GM13977 (cell line): ENCODE measurements at regions not wholly inside any gene's neighbourhood (a gene's known extent, or its start where the extent isn't known, plus 50 kb on each side); places are given as distances from the start of the nearest gene placed in this dataset.
A peak's percentile ranks its signal among the peaks of the same experiment; 100 is the strongest.

Experiments used
- DNase-seq: peaks from one replicate; pipeline ENCODE4 v3.0.0; 2012; ENCODE audit warnings: low spot score
- CTCF ChIP-seq: IDR thresholded peaks from 2 replicates; pipeline ENCODE4 v1.5.1; 2012; ENCODE audit warnings: mild to moderate bottlenecking, control low read depth; ENCODE audit not compliant: insufficient read depth; ENCODE audit errors: extremely low read depth, missing control alignments
- in situ Hi-C: fragments of 300-500 bp; cut with MboI; formaldehyde crosslinking; loops from one replicate; pipeline ENCODE4 v1.12.0; 2022; ENCODE audit warnings: low sequenced_read_pairs, low pct_unique_long_range_greater_than_20kb, mixed read lengths, inconsistent platforms; ENCODE audit not compliant: unreplicated experiment

GRCh38 chr6:87950614-87951013 lies 97.0 kb upstream of the SPACA1 start:
- in situ Hi-C loops: no loop called here
- TF ChIP-seq CTCF: no peak
- no peak for DNase-seq

- in situ Hi-C loops: loop anchor here (25.0 kb wide), 1 partner anchor 913 kb away; no protein-coding TSS in a partner anchor
- no peak for TF ChIP-seq CTCF
- DNase-seq: no peak
Measured at GRCh38 chr6:87949194-87949593, 98.4 kb upstream of the SPACA1 start.

- no peak for DNase-seq
- in situ Hi-C loops: loop anchor here (25.0 kb wide), 1 partner anchor 916 kb away; no protein-coding TSS in a partner anchor
- TF ChIP-seq CTCF: no peak
Measured at GRCh38 chr6:87946669-87947068, 101.0 kb upstream of the SPACA1 start.

GRCh38 chr6:87945966-87946365 lies 101.7 kb upstream of the SPACA1 start:
- in situ Hi-C loops: loop anchor here (25.0 kb wide), 1 partner anchor 916 kb away; no protein-coding TSS in a partner anchor
- DNase-seq: no peak
- no peak for TF ChIP-seq CTCF

GRCh38 chr6:87945181-87945580 lies 102.5 kb upstream of the SPACA1 start:
- TF ChIP-seq CTCF: no peak
- in situ Hi-C loops: loop anchor here (25.0 kb wide), 1 partner anchor 917 kb away; no protein-coding TSS in a partner anchor
- no peak for DNase-seq

- in situ Hi-C loops: loop anchor here (25.0 kb wide), 1 partner anchor 918 kb away; no protein-coding TSS in a partner anchor
- peak; percentile 21 for TF ChIP-seq CTCF
- no peak for DNase-seq
Measured at GRCh38 chr6:87944541-87944954, 103.1 kb upstream of the SPACA1 start.

GRCh38 chr6:87943191-87943590 lies 104.5 kb upstream of the SPACA1 start:
- in situ Hi-C loops: loop anchor here (25.0 kb wide), 1 partner anchor 919 kb away; no protein-coding TSS in a partner anchor

More at GRCh38 chr6:87943191-87943590, 104.5 kb upstream of the SPACA1 start:
- TF ChIP-seq CTCF: no peak
- DNase-seq: no peak
